SK-N-SH (cell line): ENCODE measurements at regions not wholly inside any gene's neighbourhood (a gene's known extent, or its start where the extent isn't known, plus 50 kb on each side); places are given as distances from the start of the nearest gene placed in this dataset.

Source experiments
- CTCF ChIA-PET: fragments of 300-600, 350-600 bp; formaldehyde crosslinking; extraction: SDS; loops from one replicate; lab custom pipeline; 2021; lab: Yijun Ruan, JAX
- POLR2A ChIA-PET: fragments of 350-600 bp; sonication (Branson Sonifier 250); formaldehyde crosslinking; extraction: SDS; loops from one replicate; lab custom pipeline; 2020; ENCODE audit warnings: antibody characterized with exemption, inconsistent platforms; lab: Yijun Ruan, JAX
- DNase-seq: peaks from one replicate; pipeline ENCODE4 v3.0.0; 2012
- H2AFZ ChIP-seq: fragments of 200-600 bp; sonication (generic); 2 replicates; pipeline ENCODE4 v1.8.1; 2016; ENCODE audit warnings: antibody characterized with exemption, mild to moderate bottlenecking, low read depth
- H3F3A ChIP-seq: fragments of 200-600 bp; sonication (generic); replicated peaks from 2 replicates; pipeline ENCODE3; 2016; ENCODE audit warnings: antibody characterized with exemption, mild to moderate bottlenecking; ENCODE audit not compliant: insufficient read depth
- H3K27ac ChIP-seq, 2 experiments: fragments of 200-500 bp in 1 of 2; fragments of 200-600 bp in 1 of 2; sonication (Bioruptor generic) in 1 of 2; sonication (generic), shearing (Covaris generic) in 1 of 2; 2 replicates each; pipeline versions ENCODE4 v1.5.1 to v1.6.1; 2014 to 2016; ENCODE audit warnings: low read depth in 2 of 2, inconsistent platforms in 1 of 2, low read length in 1 of 2, mild to moderate bottlenecking in 1 of 2, mixed read lengths in 1 of 2
- H3K27me3 ChIP-seq: fragments of 200-600 bp; sonication (generic), shearing (Covaris generic); 2 replicates; pipeline ENCODE4 v1.6.1; 2016; ENCODE audit warnings: mixed run types; ENCODE audit not compliant: insufficient read depth
- H3K36me3 ChIP-seq, 2 experiments: fragments of 200-500 bp in 1 of 2; fragments of 200-600 bp in 1 of 2; sonication (Bioruptor generic) in 1 of 2; sonication (generic) in 1 of 2; replicated peaks in 1 of 2; 2 replicates each; pipeline versions ENCODE3 to v1.5.1; 2014 to 2016; ENCODE audit warnings: low read length in 1 of 2, mild to moderate bottlenecking in 1 of 2; ENCODE audit not compliant: insufficient read depth in 2 of 2, control insufficient read depth in 1 of 2
- H3K4me1 ChIP-seq, 2 experiments: fragments of 200-500 bp in 1 of 2; fragments of 200-600 bp in 1 of 2; sonication (Bioruptor generic) in 1 of 2; sonication (generic), shearing (Covaris generic) in 1 of 2; 2 replicates each; pipeline versions ENCODE4 v1.5.1 to v1.6.1; 2014 to 2016; ENCODE audit warnings: low read depth in 1 of 2, low read length in 1 of 2, mixed run types in 1 of 2; ENCODE audit not compliant: insufficient read depth in 2 of 2, control insufficient read depth in 1 of 2
- H3K4me2 ChIP-seq: fragments of 200-600 bp; sonication (generic), shearing (Covaris generic); 2 replicates; pipeline ENCODE4 v1.6.1; 2017; ENCODE audit warnings: mixed run types
- H3K4me3 ChIP-seq, 2 experiments: fragments of 200-500 bp in 1 of 2; fragments of 200-600 bp in 1 of 2; sonication (Bioruptor generic) in 1 of 2; sonication (generic), shearing (Covaris generic) in 1 of 2; 2 replicates each; pipeline versions ENCODE4 v1.5.1 to v1.8.1; 2014 to 2016; ENCODE audit warnings: low read depth in 2 of 2, inconsistent platforms in 1 of 2, low read length in 1 of 2, mild to moderate bottlenecking in 1 of 2, mixed read lengths in 1 of 2, moderate library complexity in 1 of 2
- H3K79me2 ChIP-seq: fragments of 200-600 bp; sonication (generic); 2 replicates; pipeline ENCODE4 v1.8.1; 2017; ENCODE audit warnings: mild to moderate bottlenecking; ENCODE audit not compliant: insufficient read depth
- H3K9ac ChIP-seq: fragments of 200-600 bp; sonication (generic); 2 replicates; pipeline ENCODE4 v1.6.1; 2017; ENCODE audit warnings: mixed run types
- H3K9me2 ChIP-seq: fragments of 200-600 bp; sonication (generic); 2 replicates; pipeline ENCODE4 v1.6.1; 2017; ENCODE audit warnings: mixed run types
- H3K9me3 ChIP-seq: fragments of 200-600 bp; sonication (generic); 2 replicates; pipeline ENCODE4 v1.6.1; 2017; ENCODE audit warnings: mixed run types, mild to moderate bottlenecking, moderate library complexity
- H4K20me1 ChIP-seq: fragments of 200-600 bp; sonication (generic); 2 replicates; pipeline ENCODE4 v1.6.1; 2017; ENCODE audit warnings: mild to moderate bottlenecking, mixed run types; ENCODE audit not compliant: insufficient read depth
- CHD2 ChIP-seq: fragments of 150-350 bp; IDR thresholded peaks from 2 replicates; pipeline ENCODE4 v1.6.1; 2018; ENCODE audit warnings: low read length; ENCODE audit not compliant: partially characterized antibody
- ELF1 ChIP-seq: IDR thresholded peaks from 2 replicates; pipeline ENCODE4 v1.4.0; 2012
- FOXJ3 ChIP-seq: sonication (generic); formaldehyde crosslinking; IDR thresholded peaks from 2 replicates; pipeline ENCODE4 v1.5.1; 2020; ENCODE audit warnings: mild to moderate bottlenecking, missing genetic modification reagents
- FOXM1 ChIP-seq: IDR thresholded peaks from 2 replicates; pipeline ENCODE4 v1.4.0; 2012; ENCODE audit warnings: low read depth, mild to moderate bottlenecking
- GABPA ChIP-seq: IDR thresholded peaks from 2 replicates; pipeline ENCODE4 v1.4.0; 2012; ENCODE audit warnings: low read depth, mild to moderate bottlenecking
- IRF3 ChIP-seq: fragments of 150-350 bp; IDR thresholded peaks from 2 replicates; pipeline ENCODE4 v1.6.1; 2016; ENCODE audit warnings: mild to moderate bottlenecking, low read depth, low read length
- MAX ChIP-seq: IDR thresholded peaks from 2 replicates; pipeline ENCODE4 v1.4.0; 2012; ENCODE audit warnings: low read depth
- MXI1 ChIP-seq: IDR thresholded peaks from 2 replicates; pipeline ENCODE4 v1.6.1; 2012; ENCODE audit warnings: mild to moderate bottlenecking, low read depth, low read length, improper control_type of control experiment
- POLR2AphosphoS5 ChIP-seq: IDR thresholded peaks from 2 replicates; pipeline ENCODE4 v1.6.1; 2012; ENCODE audit warnings: low read depth, low read length
- RAD21 ChIP-seq: IDR thresholded peaks from 2 replicates; pipeline ENCODE4 v1.6.1; 2012; ENCODE audit warnings: mild to moderate bottlenecking, low read length
- REST ChIP-seq: IDR thresholded peaks from 2 replicates; pipeline ENCODE4 v1.6.1; 2012; ENCODE audit warnings: mild to moderate bottlenecking, low read depth, low read length, moderate library complexity
- SMC3 ChIP-seq: IDR thresholded peaks from 2 replicates; pipeline ENCODE4 v1.6.1; 2012; ENCODE audit warnings: low read depth, low read length, improper control_type of control experiment
- TAF1 ChIP-seq: IDR thresholded peaks from 2 replicates; pipeline ENCODE4 v1.6.1; 2012; ENCODE audit warnings: low read depth, mild to moderate bottlenecking, low read length, moderate library complexity, borderline replicate concordance
- TCF12 ChIP-seq: IDR thresholded peaks from 2 replicates; pipeline ENCODE4 v1.4.0; 2012
- USF1 ChIP-seq: IDR thresholded peaks from 2 replicates; pipeline ENCODE4 v1.4.0; 2012; ENCODE audit warnings: low read depth, borderline replicate concordance
- USF2 ChIP-seq: fragments of 150-350 bp; IDR thresholded peaks from 2 replicates; pipeline ENCODE4 v1.6.1; 2017; ENCODE audit warnings: antibody characterized with exemption, low read length, low read depth, borderline replicate concordance
- YY1 ChIP-seq: IDR thresholded peaks from 2 replicates; pipeline ENCODE4 v1.4.0; 2012; ENCODE audit warnings: low read depth, mild to moderate bottlenecking
- ZBTB33 ChIP-seq: IDR thresholded peaks from 2 replicates; pipeline ENCODE4 v1.4.0; 2012; ENCODE audit warnings: low read depth, borderline replicate concordance
- WGBS: methylation state at CpG from one replicate; pipeline ENCODE4 v1.1.6; 2017; ENCODE audit warnings: low lambda C conversion rate; 5-methylcytosine and 5-hydroxymethylcytosine counted together

- TF ChIP-seq REST (no peak), MXI1 (no peak), USF2 (no peak), FOXJ3 (CRISPR knock-in tag) (no peak), ELF1 (no peak), SMC3 (no peak), RAD21 (no peak)
Observed at GRCh38 chr19:23992348-23992747, 77.7 kb downstream of the ZNF726 start (continued).

- Histone ChIP-seq H3K36me3 (no peaks in the 10 kb centered on the region), H4K20me1 (no peaks in the 10 kb centered on the region), H3K27ac (no peak overlapping the region), H3F3A (no peaks in the 10 kb centered on the region), H3K4me1 (no peaks in the 10 kb centered on the region; a peak in 1 of 4 replicates), H3K9me2 (no peaks in the 10 kb centered on the region), H3K9me3 (no peaks in the 10 kb centered on the region), H3K4me3 (no peak overlapping the region), H2AFZ (no peak overlapping the region), H3K9ac (no peak overlapping the region), H3K4me2 (no peak overlapping the region)
- no peak for DNase-seq
- WGBS: 8% methylated on average over 2 of the region's 2 CpGs
- POLR2A ChIA-PET: interaction anchor here (1.2 kb wide), 1 partner anchor 40 kb away, joined by 6 read pairs; no protein-coding TSS in a partner anchor
- TF ChIP-seq CHD2: no peak
- TF ChIP-seq REST: no peak
- no peak for TF ChIP-seq TAF1
- no peak for TF ChIP-seq ZBTB33
- TF ChIP-seq POLR2AphosphoS5: no peak
- no peak for TF ChIP-seq MAX
- no peak for TF ChIP-seq RAD21
- no peak for TF ChIP-seq IRF3
- TF ChIP-seq YY1: no peak
- no peak for TF ChIP-seq FOXM1
- no peak for TF ChIP-seq FOXJ3 (CRISPR knock-in tag)
- TF ChIP-seq ELF1: no peak
- TF ChIP-seq USF1: no peak
- no peak for TF ChIP-seq TCF12
- TF ChIP-seq GABPA: no peak
- no peak for TF ChIP-seq MXI1
- TF ChIP-seq, all 33 proteins: peak for 0
- CTCF ChIA-PET: no interaction called here
- Histone ChIP-seq H3K79me2 (no peaks in the 10 kb centered on the region), H3K27me3 (no peaks in the 10 kb centered on the region)
Observed at GRCh38 chr19:23993440-23993839, 78.8 kb downstream of the ZNF726 start.
